ENCODE measurements at regions not wholly inside any gene's neighbourhood (a gene's known extent, or its start where the extent isn't known, plus 50 kb on each side); places are given as distances from the start of the nearest gene placed in this dataset.

DNA sequence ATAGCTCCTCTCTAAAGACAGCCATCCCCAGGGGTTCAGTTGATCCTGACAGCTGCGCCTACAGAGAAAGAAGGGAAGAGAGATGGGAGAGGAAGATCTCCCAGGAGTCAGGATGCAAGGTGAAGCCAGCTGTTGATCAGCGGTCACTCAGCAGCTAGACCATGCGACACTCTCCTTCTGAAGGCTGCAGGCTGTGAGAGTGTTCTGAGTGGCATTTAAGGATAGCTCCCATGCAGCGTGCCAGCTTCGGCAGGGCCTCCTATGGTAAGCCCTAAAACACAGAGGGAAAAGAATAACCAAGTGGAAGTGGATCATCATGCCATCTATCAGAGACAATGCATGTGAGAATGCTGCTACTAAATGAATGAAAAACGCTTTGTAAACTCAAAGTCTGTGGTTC, 197.9 kb upstream of the NUDT4 start:
- DNase-seq (ENCODE audit: low read depth, low spot score): no peak
- no peak overlapping the region for H3K4me3 ChIP-seq (ENCODE audit: low read length)

DNA sequence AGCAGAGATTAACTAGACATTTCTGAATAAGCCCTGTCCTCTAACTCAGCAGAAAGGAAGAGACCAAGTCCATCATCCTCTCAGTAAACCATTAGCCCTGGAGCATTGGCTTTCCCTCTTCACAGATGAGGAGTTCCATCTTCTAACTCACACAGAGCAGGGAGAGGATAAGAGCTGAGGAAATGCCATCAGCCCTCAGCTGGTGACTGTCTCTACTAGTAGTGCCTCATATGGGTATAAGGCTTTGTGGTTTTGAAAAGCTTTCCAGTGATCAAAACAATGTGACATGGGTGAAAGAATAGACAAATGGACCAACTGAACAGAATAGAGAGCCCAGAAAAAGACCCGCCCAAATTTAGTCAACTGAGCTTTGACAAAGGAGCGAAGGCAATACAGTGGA, 197.2 kb upstream of the NUDT4 start:
- DNase-seq (ENCODE audit: low read depth, low spot score): no peak
- H3K4me3 ChIP-seq (ENCODE audit: low read length): no peak overlapping the region

DNA sequence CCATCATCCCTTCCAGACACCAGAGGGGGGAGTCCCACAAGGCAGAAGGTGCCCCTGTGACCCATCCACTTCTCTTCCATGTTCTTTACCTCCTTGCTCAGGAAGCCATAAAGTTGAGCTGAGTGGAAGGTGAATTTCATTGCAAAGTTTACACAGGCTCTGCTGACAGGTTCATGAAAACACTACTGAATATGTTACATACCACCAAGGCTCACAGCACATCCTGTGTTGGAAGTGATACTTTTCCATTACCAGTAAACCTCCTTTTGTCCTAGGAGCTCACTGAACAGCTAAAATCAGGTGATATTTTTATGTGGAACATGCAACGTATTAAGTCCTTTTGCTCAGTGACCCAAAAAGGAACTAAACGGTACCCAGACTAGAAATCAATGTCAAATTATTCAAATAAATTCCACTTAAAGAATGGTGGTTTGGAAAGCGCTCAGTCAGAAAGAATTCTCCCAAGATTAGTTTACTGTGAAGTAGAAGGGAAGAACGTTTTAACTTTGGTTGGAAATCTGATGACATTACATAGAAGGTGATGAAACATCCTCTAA, 196.2 kb upstream of the NUDT4 start:
- H3K4me3 ChIP-seq (ENCODE audit: low read length): no peak overlapping the region
- no peak for DNase-seq (ENCODE audit: low read depth, low spot score)

DNA sequence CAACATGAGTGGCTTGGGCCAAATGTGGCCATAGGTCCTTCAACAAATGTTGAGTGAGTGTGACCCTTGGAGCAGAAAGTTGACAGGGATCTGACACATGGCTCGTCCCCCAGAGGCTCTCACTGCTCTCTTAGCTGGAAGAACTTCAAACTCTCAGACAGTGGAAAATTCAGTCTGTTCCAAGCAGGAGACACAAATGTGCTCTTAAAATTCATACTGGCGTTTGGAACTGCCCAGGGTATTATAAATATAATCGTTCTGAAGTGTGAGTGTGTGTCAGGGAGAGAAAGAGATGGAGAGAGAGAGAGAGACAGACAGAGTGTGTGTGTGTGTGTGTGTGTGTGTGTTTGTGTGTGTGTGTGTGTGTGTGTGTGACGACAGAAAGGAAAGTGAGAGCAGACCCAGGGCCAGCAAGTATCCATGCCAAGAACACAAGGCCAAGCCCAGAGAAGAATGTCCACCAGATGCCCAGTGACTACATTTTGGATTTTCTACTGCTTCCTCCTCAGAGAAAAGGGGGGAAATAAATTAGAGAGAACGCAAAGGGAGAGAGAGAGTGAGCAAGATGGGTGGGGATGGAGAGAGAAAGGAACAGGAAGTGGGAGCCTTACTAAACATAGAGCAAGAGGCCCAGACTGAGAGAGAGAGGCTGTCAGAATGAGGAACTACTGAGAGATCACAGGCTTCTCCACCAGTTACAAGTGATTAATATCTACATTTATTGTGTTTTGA, 193.6 kb upstream of the NUDT4 start:
- DNase-seq (ENCODE audit: low read depth, low spot score): peak; percentile 42
- H3K4me3 ChIP-seq (ENCODE audit: low read length): no peak overlapping the region

- DNase-seq (ENCODE audit: low read depth, low spot score): no peak
- H3K4me3 ChIP-seq (ENCODE audit: low read length): no peak overlapping the region
These were observed 192.9 kb upstream of the NUDT4 start for GRCh38 chr12:93184672-93185368.

- H3K4me3 ChIP-seq (ENCODE audit: low read length): no peak overlapping the region
- no peak for DNase-seq (ENCODE audit: low read depth, low spot score)
These were observed 192.4 kb upstream of the NUDT4 start for GRCh38 chr12:93185369-93185741.

GRCh38 chr12:93186131-93186530, 191.6 kb upstream of the NUDT4 start:
- no peak overlapping the region for H3K4me3 ChIP-seq (ENCODE audit: low read length)
- DNase-seq (ENCODE audit: low read depth, low spot score): no peak

GRCh38 chr12:93186621-93187020, 191.1 kb upstream of the NUDT4 start:
- no peak for DNase-seq (ENCODE audit: low read depth, low spot score)
- H3K4me3 ChIP-seq (ENCODE audit: low read length): no peak overlapping the region

DNA sequence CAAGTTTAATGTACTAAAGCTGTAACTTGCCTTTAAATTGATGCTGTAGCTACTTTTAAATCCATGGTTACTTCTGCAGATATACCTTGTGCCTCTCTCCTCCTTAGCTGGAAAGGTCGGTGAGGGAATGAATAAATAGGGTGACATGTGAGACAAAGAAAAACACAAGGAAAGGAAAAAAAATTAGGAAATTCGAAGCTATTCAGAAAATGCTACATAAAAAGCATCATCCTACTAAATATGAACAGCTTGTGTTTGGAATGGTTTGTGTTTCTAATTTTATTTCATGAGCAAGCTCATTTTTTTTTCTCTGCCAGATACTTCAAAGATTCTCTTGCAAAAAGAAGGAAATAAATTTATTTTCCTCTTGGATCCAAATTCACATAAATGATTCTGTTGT, 186.3 kb upstream of the NUDT4 start:
- DNase-seq (ENCODE audit: low read depth, low spot score): no peak
- no peak overlapping the region for H3K4me3 ChIP-seq (ENCODE audit: low read length)

DNA sequence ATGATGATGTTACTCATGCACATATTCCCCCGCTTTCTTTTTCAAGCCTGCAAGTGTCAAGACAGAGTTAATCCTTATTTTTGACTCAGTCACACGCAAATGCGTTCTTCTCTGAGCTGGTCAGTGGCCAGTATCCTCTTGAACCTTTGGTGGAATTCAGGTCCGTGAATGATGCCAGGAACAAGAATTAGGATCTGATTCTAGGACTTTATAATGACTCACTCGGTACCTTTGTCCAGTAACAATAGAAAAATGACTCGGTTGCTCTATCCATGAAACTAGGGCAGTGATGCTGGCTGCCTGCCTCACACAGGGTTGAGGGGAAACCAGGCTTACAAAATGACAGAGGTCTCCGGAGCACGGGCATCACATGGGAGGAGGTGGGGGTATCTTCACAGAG, 185.8 kb upstream of the NUDT4 start:
- no peak for DNase-seq (ENCODE audit: low read depth, low spot score)
- H3K4me3 ChIP-seq (ENCODE audit: low read length): no peak overlapping the region

GRCh38 chr12:93192878-93193277, 184.8 kb upstream of the NUDT4 start:
- no peak overlapping the region for H3K4me3 ChIP-seq (ENCODE audit: low read length)
- no peak for DNase-seq (ENCODE audit: low read depth, low spot score)

GRCh38 chr12:93195511-93195910, 182.2 kb upstream of the NUDT4 start:
- no peak for DNase-seq (ENCODE audit: low read depth, low spot score)
- no peak overlapping the region for H3K4me3 ChIP-seq (ENCODE audit: low read length)

- DNase-seq (ENCODE audit: low read depth, low spot score): no peak
- no peak overlapping the region for H3K4me3 ChIP-seq (ENCODE audit: low read length)
These were observed 180.6 kb upstream of the NUDT4 start for GRCh38 chr12:93197067-93197593.

- DNase-seq (ENCODE audit: low read depth, low spot score): no peak
- H3K4me3 ChIP-seq (ENCODE audit: low read length): no peak overlapping the region
These were observed 179.6 kb upstream of the NUDT4 start for GRCh38 chr12:93198086-93198485.

- H3K4me3 ChIP-seq (ENCODE audit: low read length): no peak overlapping the region
- DNase-seq (ENCODE audit: low read depth, low spot score): no peak
These were observed 177.9 kb upstream of the NUDT4 start for GRCh38 chr12:93199831-93200236.

DNA sequence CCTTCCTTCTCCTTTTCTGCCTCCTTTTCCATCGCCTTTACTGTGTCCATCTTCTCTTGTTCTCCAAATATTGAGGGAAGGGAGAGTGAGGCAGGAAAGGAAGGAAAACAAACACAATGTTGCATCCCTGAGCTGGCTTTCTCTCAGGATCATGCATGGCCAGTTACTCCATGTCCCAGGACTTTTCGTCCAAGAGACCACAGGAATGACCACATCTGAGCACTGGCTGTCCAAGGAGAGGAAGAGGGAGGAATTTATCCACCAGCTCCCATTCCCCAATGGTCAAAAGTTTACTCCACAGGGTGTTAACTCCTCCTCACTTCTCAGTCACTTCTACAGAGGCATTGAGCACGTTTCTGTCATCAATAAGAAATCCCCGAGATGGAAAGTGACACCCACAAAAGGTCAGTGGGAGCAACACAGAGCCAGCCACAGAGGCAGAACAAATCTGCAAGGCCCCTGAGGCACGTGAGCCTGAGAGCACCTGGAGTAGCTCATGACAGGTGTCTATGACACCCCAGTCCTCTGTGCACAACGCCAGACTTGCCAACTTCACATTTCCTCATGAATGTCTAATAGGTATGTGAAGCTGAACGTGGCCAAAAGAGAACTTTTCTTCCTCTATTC, 177.3 kb upstream of the NUDT4 start:
- H3K4me3 ChIP-seq (ENCODE audit: low read length): no peak overlapping the region

DNA sequence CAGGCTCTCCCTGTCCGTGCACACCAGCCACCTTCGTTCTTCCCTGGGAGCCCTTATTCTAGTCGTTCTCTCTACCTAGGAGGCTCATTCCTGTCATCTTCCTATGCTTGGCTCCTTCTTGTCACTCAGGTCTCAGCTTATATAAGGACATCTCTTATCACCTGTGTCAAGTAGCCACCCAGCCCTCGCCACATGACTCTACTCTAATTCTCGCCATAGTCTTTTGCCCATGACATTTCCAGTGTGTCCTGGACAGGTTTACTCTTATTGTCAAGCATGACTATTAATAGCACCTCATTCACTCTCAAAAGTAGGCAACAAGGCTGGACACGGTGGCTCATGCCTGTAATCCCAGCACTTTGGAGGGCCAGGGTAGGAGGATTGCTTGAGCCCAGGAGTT, 175.7 kb upstream of the NUDT4 start:
- DNase-seq (ENCODE audit: low read depth, low spot score): no peak
- no peak overlapping the region for H3K4me3 ChIP-seq (ENCODE audit: low read length)

More for the DNA sequence above, 177.3 kb upstream of the NUDT4 start:
- DNase-seq (ENCODE audit: low read depth, low spot score): no peak

GRCh38 chr12:93202688-93203087, 175.0 kb upstream of the NUDT4 start:
- DNase-seq (ENCODE audit: low read depth, low spot score): no peak

DNA sequence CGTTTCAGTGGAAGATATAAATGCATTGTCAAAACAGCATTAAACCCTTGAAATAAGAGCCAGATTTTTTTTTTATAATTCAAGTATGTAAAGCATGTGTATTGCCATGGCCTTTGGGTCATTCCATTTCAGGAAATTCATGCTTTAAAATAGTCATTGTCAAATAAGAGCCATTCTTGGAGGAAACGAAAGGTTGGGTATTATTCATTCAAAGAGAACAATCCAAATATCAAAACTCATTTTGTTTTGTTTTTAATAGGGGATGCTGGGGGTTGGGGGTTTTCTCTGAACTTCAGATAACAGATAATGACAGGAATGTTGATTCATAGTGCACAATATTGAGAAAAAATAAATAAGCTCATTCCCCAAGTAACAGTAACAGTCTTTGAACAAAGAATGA, 174.4 kb upstream of the NUDT4 start:
- DNase-seq (ENCODE audit: low read depth, low spot score): no peak
- H3K4me3 ChIP-seq (ENCODE audit: low read length): no peak overlapping the region

More at GRCh38 chr12:93202688-93203087, 175.0 kb upstream of the NUDT4 start:
- no peak overlapping the region for H3K4me3 ChIP-seq (ENCODE audit: low read length)

DNA sequence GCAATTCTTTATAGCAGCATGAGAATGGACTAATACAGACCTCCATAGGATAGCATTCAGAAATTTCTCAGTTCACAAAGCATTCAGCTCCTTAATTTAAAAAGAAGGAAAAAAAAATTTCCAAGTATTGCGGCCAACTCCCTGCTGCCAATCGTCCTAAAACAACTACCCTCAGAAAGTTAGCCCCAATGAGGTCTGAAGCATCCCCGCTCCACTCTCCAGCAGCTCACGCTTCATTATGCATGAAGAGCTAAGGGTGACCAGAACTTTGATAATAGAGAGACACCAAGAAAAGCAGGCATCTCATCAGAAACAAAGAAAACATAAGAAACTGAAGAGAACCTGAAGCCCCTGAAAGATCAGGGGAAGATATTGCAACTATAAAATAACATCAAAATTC, 172.8 kb upstream of the NUDT4 start:
- DNase-seq (ENCODE audit: low read depth, low spot score): no peak

More for the DNA sequence above, 172.8 kb upstream of the NUDT4 start:
- H3K4me3 ChIP-seq (ENCODE audit: low read length): no peak overlapping the region
